Stimulated activated CD4-positive, alpha-beta T cell treated with anti-CD3 and anti-CD28 coated beads, Interleukin-4, amount 100 ng/mL, for 48 hours (primary cell): ENCODE measurements at regions not wholly inside any gene's neighbourhood (a gene's known extent, or its start where the extent isn't known, plus 50 kb on each side); places are given as distances from the start of the nearest gene placed in this dataset.

Experiments
- DNase-seq, 2 donors: peaks; one replicate each; pipeline ENCODE4 v3.0.0-alpha.2; 2020; ENCODE audit warnings: low read depth in 2 of 2

GRCh38 chr4:170281027-170281426 lies 191.3 kb upstream of the AADAT start:
- DNase-seq, result no peak

GRCh38 chr4:170278460-170278859 lies 188.7 kb upstream of the AADAT start:
- no peak for DNase-seq

GRCh38 chr4:170274616-170275015 lies 184.9 kb upstream of the AADAT start:
- no peak for DNase-seq

GRCh38 chr4:170272959-170273358 lies 183.2 kb upstream of the AADAT start:
- DNase-seq, result no peak

GRCh38 chr4:170271723-170272122 lies 182.0 kb upstream of the AADAT start:
- no peak for DNase-seq

GRCh38 chr4:170270628-170271027 lies 180.9 kb upstream of the AADAT start:
- DNase-seq, result no peak

GRCh38 chr4:170269950-170270349 lies 180.2 kb upstream of the AADAT start:
- no peak for DNase-seq

- peak; percentile 31 to 41 for DNase-seq
These were observed 169.9 kb upstream of the AADAT start for GRCh38 chr4:170259631-170260153.

- DNase-seq, result no peak
These were observed 167.1 kb upstream of the AADAT start for GRCh38 chr4:170256807-170257206.

GRCh38 chr4:170248576-170248975 lies 158.8 kb upstream of the AADAT start:
- no peak for DNase-seq

- no peak for DNase-seq
These were observed 158.3 kb upstream of the AADAT start for GRCh38 chr4:170248029-170248428.

- no peak for DNase-seq
These were observed 157.8 kb upstream of the AADAT start for GRCh38 chr4:170247596-170247995.

GRCh38 chr4:170243662-170244288 lies 154.0 kb upstream of the AADAT start:
- no peak for DNase-seq

- DNase-seq, result no peak
These were observed 152.7 kb upstream of the AADAT start for GRCh38 chr4:170242471-170242870.

- no peak for DNase-seq
These were observed 145.0 kb upstream of the AADAT start for GRCh38 chr4:170234800-170235199.

- DNase-seq, result no peak
These were observed 141.6 kb upstream of the AADAT start for GRCh38 chr4:170231377-170231776.

GRCh38 chr4:170230242-170230641 lies 140.5 kb upstream of the AADAT start:
- no peak for DNase-seq

GRCh38 chr4:170229006-170229405 lies 139.2 kb upstream of the AADAT start:
- DNase-seq, result no peak

- no peak for DNase-seq
These were observed 138.2 kb upstream of the AADAT start for GRCh38 chr4:170227928-170228327.

GRCh38 chr4:170226288-170226687 lies 136.5 kb upstream of the AADAT start:
- DNase-seq, result no peak

- no peak for DNase-seq
These were observed 125.0 kb upstream of the AADAT start for GRCh38 chr4:170214731-170215130.

- DNase-seq, result no peak
These were observed 124.3 kb upstream of the AADAT start for GRCh38 chr4:170214101-170214500.

- DNase-seq, result no peak
These were observed 113.0 kb upstream of the AADAT start for GRCh38 chr4:170202721-170203120.

GRCh38 chr4:170198747-170199146 lies 109.0 kb upstream of the AADAT start:
- DNase-seq, result no peak
